Astrocyte of the cerebellum (primary cell): ENCODE measurements at regions not wholly inside any gene's neighbourhood (a gene's known extent, or its start where the extent isn't known, plus 50 kb on each side); places are given as distances from the start of the nearest gene placed in this dataset.

Source experiments
- DNase-seq: peaks from one replicate; pipeline ENCODE4 v3.0.0-alpha.2; 2011; ENCODE audit warnings: low read depth
- H3K4me3 ChIP-seq: 2 replicates; pipeline ENCODE4 v1.5.1; 2011; ENCODE audit warnings: mild to moderate bottlenecking, low read depth, low read length, moderate library complexity
- in situ Hi-C: cut with HindIII; loops from 2 replicates; pipeline ENCODE4 v1.10.0; 2017; ENCODE audit warnings: low sequenced_read_pairs
- TF ChIP-seq, protein P1 (sequence below): IDR thresholded peaks from 2 replicates; pipeline ENCODE4 v1.5.1; 2012; ENCODE audit warnings: low read length, low read depth, moderate library complexity, mild to moderate bottlenecking; ENCODE audit errors: missing control alignments

DNA sequence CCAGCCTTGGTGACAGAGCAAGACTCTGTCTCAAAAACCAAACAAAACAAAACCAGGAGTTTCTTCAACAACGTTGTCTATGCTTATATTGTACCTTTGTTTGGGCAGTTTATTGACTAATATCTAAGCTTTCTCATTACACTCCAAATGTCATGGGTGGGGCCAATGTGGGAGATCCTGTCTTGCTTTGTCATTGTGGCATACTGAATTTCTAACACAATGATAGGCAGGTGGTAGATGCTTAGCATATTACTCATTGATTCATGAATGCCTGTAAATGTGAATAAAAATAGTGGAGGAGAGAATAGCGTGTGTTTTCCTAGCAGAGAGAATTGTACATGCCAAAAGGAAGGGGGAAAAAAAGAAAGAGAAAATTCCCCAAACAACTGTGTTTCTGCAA is 802.5 kb upstream of the EEF2KMT start:
- no peak overlapping the region for H3K4me3 ChIP-seq
- TF ChIP-seq, protein P1, sequence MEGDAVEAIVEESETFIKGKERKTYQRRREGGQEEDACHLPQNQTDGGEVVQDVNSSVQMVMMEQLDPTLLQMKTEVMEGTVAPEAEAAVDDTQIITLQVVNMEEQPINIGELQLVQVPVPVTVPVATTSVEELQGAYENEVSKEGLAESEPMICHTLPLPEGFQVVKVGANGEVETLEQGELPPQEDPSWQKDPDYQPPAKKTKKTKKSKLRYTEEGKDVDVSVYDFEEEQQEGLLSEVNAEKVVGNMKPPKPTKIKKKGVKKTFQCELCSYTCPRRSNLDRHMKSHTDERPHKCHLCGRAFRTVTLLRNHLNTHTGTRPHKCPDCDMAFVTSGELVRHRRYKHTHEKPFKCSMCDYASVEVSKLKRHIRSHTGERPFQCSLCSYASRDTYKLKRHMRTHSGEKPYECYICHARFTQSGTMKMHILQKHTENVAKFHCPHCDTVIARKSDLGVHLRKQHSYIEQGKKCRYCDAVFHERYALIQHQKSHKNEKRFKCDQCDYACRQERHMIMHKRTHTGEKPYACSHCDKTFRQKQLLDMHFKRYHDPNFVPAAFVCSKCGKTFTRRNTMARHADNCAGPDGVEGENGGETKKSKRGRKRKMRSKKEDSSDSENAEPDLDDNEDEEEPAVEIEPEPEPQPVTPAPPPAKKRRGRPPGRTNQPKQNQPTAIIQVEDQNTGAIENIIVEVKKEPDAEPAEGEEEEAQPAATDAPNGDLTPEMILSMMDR: no peak
- no peak for DNase-seq
- in situ Hi-C loops: no loop called here

DNA sequence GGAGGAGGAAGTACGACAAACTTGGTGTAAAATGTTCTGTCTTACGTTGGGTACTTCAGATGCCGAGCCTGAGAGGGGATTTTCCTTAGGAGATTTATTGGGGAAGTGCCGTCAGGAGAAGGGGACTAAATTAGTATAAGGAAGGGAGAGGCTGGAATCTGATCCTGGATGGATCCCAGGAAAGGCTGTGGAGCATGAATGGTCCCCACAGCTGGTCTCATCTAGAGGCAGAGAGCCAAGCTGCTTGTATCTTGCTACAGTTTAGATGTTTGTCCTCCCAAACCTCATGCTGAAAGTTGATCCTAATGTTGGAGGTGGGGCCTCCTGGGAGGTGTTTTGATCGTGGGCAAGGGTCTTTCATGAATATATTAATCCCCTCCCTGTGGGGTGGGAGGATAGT is 798.4 kb upstream of the EEF2KMT start:
- TF ChIP-seq, protein P1: no peak
- H3K4me3 ChIP-seq: no peak overlapping the region
- DNase-seq: no peak
- in situ Hi-C loops: no loop called here

DNA sequence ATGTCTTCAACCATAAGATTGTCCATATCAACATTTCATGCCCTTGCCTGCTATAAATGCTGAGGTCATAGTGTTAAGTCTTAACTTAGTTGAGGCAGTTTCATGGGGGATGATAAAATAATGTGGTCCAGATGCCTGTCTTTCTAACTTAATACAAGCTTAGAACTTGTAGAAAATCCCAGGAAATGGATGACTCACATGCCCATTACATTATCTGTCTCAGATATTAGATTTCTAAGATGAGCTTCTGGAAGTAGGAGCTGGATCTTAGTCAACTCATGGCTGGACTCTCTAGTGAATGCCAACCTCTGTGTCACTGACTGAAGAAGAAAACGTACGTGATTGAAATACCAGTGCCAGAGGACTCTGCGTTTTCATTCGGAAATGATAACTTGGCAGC is 797.5 kb upstream of the EEF2KMT start:
- TF ChIP-seq, protein P1: no peak
- no peak for DNase-seq
- in situ Hi-C loops: no loop called here
- H3K4me3 ChIP-seq: no peak overlapping the region

DNA sequence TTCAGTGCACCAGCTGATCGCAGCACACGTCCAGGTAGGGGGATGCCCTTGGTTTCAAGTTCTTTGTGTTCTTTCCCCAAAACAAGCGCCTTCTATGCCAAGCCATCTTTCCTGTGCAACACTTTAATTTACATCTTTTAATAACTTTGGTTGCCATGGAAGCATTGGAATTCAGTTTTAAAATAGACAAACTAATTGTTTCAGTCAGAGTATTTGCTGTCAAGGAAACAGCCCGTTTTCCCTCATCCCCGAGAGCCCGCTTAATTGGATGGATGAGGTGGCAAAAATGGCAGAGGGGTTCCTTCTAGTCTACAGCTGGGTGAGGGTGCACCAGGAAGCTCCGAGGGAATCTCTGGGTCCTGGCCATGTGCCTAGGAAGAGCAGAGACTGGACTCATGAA is 793.7 kb upstream of the EEF2KMT start:
- in situ Hi-C loops: no loop called here
- TF ChIP-seq, protein P1: no peak

DNA sequence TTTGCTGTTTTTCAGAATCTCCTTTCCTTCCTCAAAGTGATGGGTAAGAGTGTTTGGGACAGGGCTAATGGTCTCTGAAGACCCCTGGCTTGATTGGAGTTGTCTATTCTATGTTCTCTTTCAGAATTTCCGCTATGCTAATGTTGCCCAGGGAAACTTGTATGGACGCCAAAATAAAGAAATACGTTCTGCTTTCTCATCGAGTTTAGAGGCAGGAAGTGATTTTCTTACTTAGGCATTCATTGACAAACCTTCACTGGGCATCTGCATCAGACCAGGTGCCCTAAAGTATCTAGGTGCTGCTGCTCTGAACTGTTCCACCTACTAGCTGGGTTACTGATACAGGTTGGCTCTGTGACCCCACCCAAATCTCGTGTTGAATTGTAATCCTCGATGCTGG is 787.9 kb upstream of the EEF2KMT start:
- in situ Hi-C loops: no loop called here
- no peak for DNase-seq
- TF ChIP-seq, protein P1: no peak
- H3K4me3 ChIP-seq: no peak overlapping the region

More for the DNA sequence above, 793.7 kb upstream of the EEF2KMT start:
- no peak overlapping the region for H3K4me3 ChIP-seq
- no peak for DNase-seq

DNA sequence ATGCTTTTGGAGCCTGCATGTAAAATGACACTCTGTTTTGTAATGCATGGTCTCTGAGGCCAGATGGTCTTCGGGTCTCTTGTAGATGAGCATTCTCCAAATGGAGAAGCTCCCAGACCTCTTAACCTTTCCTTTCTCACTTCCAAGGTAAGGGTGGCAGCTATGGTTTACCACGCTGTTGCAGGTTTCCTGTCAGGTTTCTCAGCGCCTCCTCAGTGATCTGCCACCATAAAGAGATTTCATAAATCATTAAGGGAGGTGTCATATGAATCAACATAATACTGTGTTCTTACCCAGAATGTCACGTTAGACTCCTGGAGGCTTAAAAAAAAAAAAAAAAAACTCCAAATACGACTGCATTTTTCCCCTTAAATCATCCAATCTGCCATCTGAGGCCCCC is 787.4 kb upstream of the EEF2KMT start:
- no peak overlapping the region for H3K4me3 ChIP-seq
- no peak for DNase-seq
- in situ Hi-C loops: no loop called here
- TF ChIP-seq, protein P1: no peak

DNA sequence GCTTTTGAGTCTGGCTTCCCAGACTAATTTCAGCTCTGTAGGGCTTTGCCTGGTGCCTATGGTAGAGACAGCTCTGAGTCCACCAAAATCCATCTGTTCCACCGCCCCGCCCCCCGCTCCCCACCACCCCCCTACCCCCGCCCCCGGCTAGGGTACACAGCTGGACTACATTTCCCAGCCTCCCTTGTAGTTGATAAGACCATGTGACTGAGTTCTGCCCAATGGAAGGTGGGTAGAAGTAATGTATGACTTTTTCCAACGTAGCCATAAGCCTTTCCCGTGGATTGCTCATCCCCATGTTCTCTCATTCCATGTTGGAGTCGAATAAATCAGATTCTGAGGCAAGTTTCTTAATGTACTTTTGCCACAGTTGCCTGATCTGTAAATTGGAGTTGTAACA is 786.7 kb upstream of the EEF2KMT start:
- in situ Hi-C loops: no loop called here
- no peak overlapping the region for H3K4me3 ChIP-seq
- TF ChIP-seq, protein P1: no peak
- no peak for DNase-seq
